AG09309 (cell line): ENCODE measurements at regions not wholly inside any gene's neighbourhood (a gene's known extent, or its start where the extent isn't known, plus 50 kb on each side); places are given as distances from the start of the nearest gene placed in this dataset.

Source experiments
- DNase-seq: peaks from one replicate; pipeline ENCODE4 v3.0.0-alpha.2; 2010; ENCODE audit warnings: low read depth
- H3K4me3 ChIP-seq: 2 replicates; pipeline ENCODE4 v1.5.1; 2011; ENCODE audit warnings: mild to moderate bottlenecking, low read depth, low read length, moderate library complexity; ENCODE audit not compliant: control insufficient read depth
- CTCF ChIP-seq: IDR thresholded peaks from 2 replicates; pipeline ENCODE4 v1.5.1; 2011; ENCODE audit warnings: mild to moderate bottlenecking, low read depth, low read length, inconsistent platforms; ENCODE audit not compliant: insufficient read depth, control insufficient read depth; ENCODE audit errors: missing control alignments

DNA sequence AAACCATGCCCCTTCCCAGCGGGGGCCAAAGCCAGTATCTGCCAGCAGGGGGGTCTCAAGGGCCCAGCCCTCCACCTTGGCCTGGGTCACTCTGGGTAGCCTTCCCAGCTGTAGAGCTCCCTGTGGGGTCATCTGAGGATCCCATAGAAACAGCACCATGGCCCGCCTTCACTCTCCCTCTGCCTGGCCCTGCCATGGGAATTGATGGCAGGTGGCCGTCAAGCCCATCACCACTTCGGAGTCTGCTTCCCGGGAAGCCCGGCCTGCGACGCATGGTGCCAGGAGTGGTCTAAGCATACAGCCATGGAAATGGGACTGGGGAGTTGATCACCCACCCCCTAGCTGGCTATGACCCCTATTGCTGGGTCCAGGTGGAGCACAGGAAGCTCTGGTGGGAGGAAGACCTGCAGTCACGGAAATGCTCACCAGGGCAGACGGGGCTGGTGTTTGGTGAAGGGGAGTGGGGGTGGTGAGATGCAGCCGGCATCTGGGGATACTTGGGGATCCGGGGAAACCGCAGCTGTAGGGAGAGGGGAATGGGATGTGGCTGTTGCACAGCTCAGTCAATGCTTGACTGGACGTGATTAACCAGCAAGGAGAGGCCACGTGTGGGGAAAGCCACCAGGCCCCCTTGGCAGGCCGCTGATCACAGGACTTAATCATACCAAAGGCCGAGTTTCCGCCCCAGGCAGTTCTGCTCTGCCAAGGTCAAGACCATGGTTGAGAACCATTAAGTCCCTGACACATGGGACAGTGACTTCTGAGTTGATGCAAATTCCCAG is 52.2 kb upstream of the DIO3 start:
- no peak for DNase-seq
- no peak for TF ChIP-seq CTCF
- H3K4me3 ChIP-seq: no peak overlapping the region

GRCh38 chr14:101509730-101510371 is 51.4 kb upstream of the DIO3 start:
- no peak for TF ChIP-seq CTCF

GRCh38 chr14:101511199-101511598 is 50.1 kb upstream of the DIO3 start:
- H3K4me3 ChIP-seq: no peak overlapping the region
- no peak for DNase-seq
- no peak for TF ChIP-seq CTCF

More at GRCh38 chr14:101509730-101510371, 51.4 kb upstream of the DIO3 start:
- DNase-seq: no peak
- no peak overlapping the region for H3K4me3 ChIP-seq
